IMR-90 (cell line): ENCODE measurements at regions not wholly inside any gene's neighbourhood (a gene's known extent, or its start where the extent isn't known, plus 50 kb on each side); places are given as distances from the start of the nearest gene placed in this dataset.
"Not testable (repeated sequence)": the region's sequence is repeated elsewhere in the genome, so short reads cannot be mapped to it uniquely, and the experiment has no call there.

Experiments
- ATAC-seq: fragments of 200-7000 bp; cut with Tn5 transposase; 2 replicates; pipeline ENCODE4 v1.9.1; 2020; ENCODE audit warnings: low read depth, mild to moderate bottlenecking, moderate library complexity
- BruUV-seq: library from RNA; stranded (reverse); fragments of 400-500 nt; replicated peaks from 2 replicates; lab custom pipeline; 2021; lab: Mats Ljungman, UMichigan
- CTCF ChIA-PET: fragments of 300-600 bp; formaldehyde crosslinking; extraction: SDS; loops from one replicate; lab custom pipeline; 2021; ENCODE audit warnings: antibody characterized with exemption; lab: Yijun Ruan, JAX
- POLR2A ChIA-PET: fragments of 300-600 bp; sonication (Branson Sonifier 250); formaldehyde crosslinking; loops from one replicate; lab custom pipeline; 2022; ENCODE audit warnings: antibody characterized with exemption; ENCODE audit not compliant: unreplicated experiment; lab: Charles Lee
- DNase-seq: peaks from one replicate; pipeline ENCODE4 v3.0.0; 2013
- H2AFZ ChIP-seq: replicated peaks from 2 replicates; pipeline ENCODE3; 2013; ENCODE audit warnings: low read length, mild to moderate bottlenecking; ENCODE audit not compliant: poor library complexity
- H2AK5ac ChIP-seq: 2 replicates; pipeline ENCODE4 v1.6.1; 2013; ENCODE audit warnings: low read depth, low read length, inconsistent platforms
- H2AK9ac ChIP-seq: replicated peaks from 2 replicates; pipeline ENCODE3; 2013; ENCODE audit warnings: mild to moderate bottlenecking, low read depth, low read length, moderate library complexity; ENCODE audit not compliant: poor library complexity
- H2BK120ac ChIP-seq: 2 replicates; pipeline ENCODE4 v1.6.1; 2013; ENCODE audit warnings: low read depth, low read length, inconsistent platforms
- H2BK15ac ChIP-seq: 3 replicates; pipeline ENCODE4 v1.6.1; 2013; ENCODE audit warnings: low read depth, low read length, inconsistent platforms
- H2BK20ac ChIP-seq: 2 replicates; pipeline ENCODE4 v1.6.1; 2013; ENCODE audit warnings: low read depth, mild to moderate bottlenecking, inconsistent platforms, low read length, moderate library complexity
- H2BK5ac ChIP-seq: 2 replicates; pipeline ENCODE4 v1.6.1; 2013; ENCODE audit warnings: mild to moderate bottlenecking, low read depth, low read length, inconsistent platforms; ENCODE audit not compliant: poor library complexity, severe bottlenecking
- H3K14ac ChIP-seq: replicated peaks from 2 replicates; pipeline ENCODE4 v1.6.1; 2013; ENCODE audit warnings: low read depth, low read length, inconsistent platforms
- H3K18ac ChIP-seq: 2 replicates; pipeline ENCODE4 v1.6.1; 2013; ENCODE audit warnings: low read depth, low read length, control low read depth
- H3K23ac ChIP-seq: 2 replicates; pipeline ENCODE4 v1.6.1; 2013; ENCODE audit warnings: low read depth, low read length, inconsistent platforms
- H3K27ac ChIP-seq: 2 replicates; pipeline ENCODE4 v1.5.1; 2013; ENCODE audit warnings: mild to moderate bottlenecking, control low read depth, low read length; ENCODE audit not compliant: insufficient read depth
- H3K27me3 ChIP-seq: 2 replicates; pipeline ENCODE4 v1.6.1; 2013; ENCODE audit warnings: low read length; ENCODE audit not compliant: control insufficient read depth, insufficient read depth
- H3K36me3 ChIP-seq: 2 replicates; pipeline ENCODE4 v1.6.1; 2013; ENCODE audit warnings: low read length, mixed read lengths; ENCODE audit not compliant: control insufficient read depth, insufficient read depth
- H3K4ac ChIP-seq: 2 replicates; pipeline ENCODE4 v1.6.1; 2013; ENCODE audit warnings: low read depth, low read length, inconsistent platforms
- H3K4me1 ChIP-seq: 2 replicates; pipeline ENCODE4 v1.6.1; 2013; ENCODE audit warnings: low read length, mixed read lengths; ENCODE audit not compliant: control insufficient read depth, insufficient read depth
- H3K4me2 ChIP-seq: 2 replicates; pipeline ENCODE4 v1.6.1; 2013; ENCODE audit warnings: low read depth, mild to moderate bottlenecking, control low read depth, low read length, moderate library complexity
- H3K4me3 ChIP-seq: 2 replicates; pipeline ENCODE4 v1.5.1; 2013; ENCODE audit warnings: low read depth, mild to moderate bottlenecking, control low read depth, low read length, moderate library complexity; ENCODE audit not compliant: insufficient read depth
- H3K56ac ChIP-seq: 2 replicates; pipeline ENCODE4 v1.6.1; 2013; ENCODE audit warnings: low read length, inconsistent platforms; ENCODE audit not compliant: insufficient read depth; ENCODE audit errors: extremely low read depth
- H3K79me1 ChIP-seq, 2 experiments: 2 replicates each; pipeline ENCODE4 v1.6.1; 2013; ENCODE audit warnings: low read length in 2 of 2, inconsistent platforms in 1 of 2, low read depth in 1 of 2
- H3K9ac ChIP-seq: 2 replicates; pipeline ENCODE4 v1.6.1; 2013; ENCODE audit warnings: low read depth, low read length, control low read depth
- H3K9me1 ChIP-seq: 2 replicates; pipeline ENCODE4 v1.6.1; 2013; ENCODE audit warnings: low read length, inconsistent platforms; ENCODE audit not compliant: insufficient read depth
- H3K9me3 ChIP-seq: 2 replicates; pipeline ENCODE4 v1.6.1; 2013; ENCODE audit warnings: low read length; ENCODE audit not compliant: control insufficient read depth, insufficient read depth
- H4K20me1 ChIP-seq: 2 replicates; pipeline ENCODE4 v1.6.1; 2013; ENCODE audit warnings: low read length, inconsistent platforms; ENCODE audit not compliant: insufficient read depth
- H4K5ac ChIP-seq: 2 replicates; pipeline ENCODE4 v1.6.1; 2013; ENCODE audit warnings: mild to moderate bottlenecking, low read depth, low read length, control low read depth
- H4K8ac ChIP-seq, 2 experiments: 2 replicates each; pipeline ENCODE4 v1.6.1; 2013; ENCODE audit warnings: low read depth in 2 of 2, low read length in 2 of 2, control low read depth in 1 of 2, inconsistent platforms in 1 of 2
- H4K91ac ChIP-seq: 2 replicates; pipeline ENCODE4 v1.6.1; 2013; ENCODE audit warnings: low read depth, low read length, inconsistent platforms; ENCODE audit not compliant: insufficient read depth
- WGBS, 2 experiments: methylation state at CpG; one replicate each; pipeline versions ENCODE4 v1.1.5 to v1.1.7; 2013; ENCODE audit warnings: missing lambda C conversion rate in 2 of 2; ENCODE audit not compliant: insufficient read length in 1 of 2; ENCODE audit errors: extremely low coverage in 2 of 2; 5-methylcytosine and 5-hydroxymethylcytosine counted together
- dilution Hi-C: fragments of 300-500 bp; cut with HindIII; formaldehyde crosslinking; loops from one replicate; pipeline ENCODE4 v1.14.3; 2018; ENCODE audit warnings: low sequenced_read_pairs; ENCODE audit not compliant: unreplicated experiment
- in situ Hi-C: fragments of 300-500 bp; cut with MboI; formaldehyde crosslinking; loops from 3 replicates; pipeline ENCODE4 v1.14.3; 2019; ENCODE audit warnings: low sequenced_read_pairs, inconsistent platforms, mixed read lengths
- intact Hi-C: fragments of 100-400 bp; cut with micrococcal nuclease; formaldehyde crosslinking; loops from 2 replicates; pipeline ENCODE4 v1.10.0; 2022

DNA sequence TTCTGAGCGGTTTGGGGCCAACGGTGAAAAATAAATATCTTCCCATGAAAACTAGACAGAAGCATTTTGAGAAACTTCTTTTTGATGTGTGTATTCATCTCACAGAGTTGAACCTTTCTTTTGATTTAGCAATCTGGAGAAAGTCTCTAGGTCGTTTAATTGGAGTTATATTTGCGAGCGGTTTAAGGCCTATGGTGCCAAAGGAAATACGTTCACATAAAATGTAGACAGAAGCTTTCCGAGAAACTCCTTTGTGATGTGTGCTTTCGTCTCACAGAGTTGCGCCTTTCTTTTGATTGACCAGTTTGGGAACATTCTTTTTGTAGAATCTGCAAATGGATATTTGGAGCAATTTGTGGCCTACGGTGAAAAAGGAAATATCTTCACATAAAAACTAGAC is 3032.2 kb downstream of the TUBA3C start:
- intact Hi-C loops, H3K79me1 ChIP-seq, BruUV-seq, H2AK5ac ChIP-seq, H3K18ac ChIP-seq, H3K14ac ChIP-seq, H2AFZ ChIP-seq, H2BK120ac ChIP-seq, H3K27me3 ChIP-seq, H2BK5ac ChIP-seq, H3K4me1 ChIP-seq, H2AK9ac ChIP-seq, H3K9me3 ChIP-seq, H3K23ac ChIP-seq, H3K36me3 ChIP-seq, POLR2A ChIA-PET, H3K27ac ChIP-seq, H4K5ac ChIP-seq, in situ Hi-C loops, CTCF ChIA-PET, H3K4me3 ChIP-seq, H2BK20ac ChIP-seq, H2BK15ac ChIP-seq, H4K20me1 ChIP-seq, H3K4me2 ChIP-seq, DNase-seq, H3K56ac ChIP-seq, H4K91ac ChIP-seq, H3K4ac ChIP-seq, H4K8ac ChIP-seq, H3K9me1 ChIP-seq, ATAC-seq, dilution Hi-C loops, H3K9ac ChIP-seq: not testable (repeated sequence)
- WGBS, 2 experiments, result no CpG with 5 or more reads among the region's 10 CpGs

DNA sequence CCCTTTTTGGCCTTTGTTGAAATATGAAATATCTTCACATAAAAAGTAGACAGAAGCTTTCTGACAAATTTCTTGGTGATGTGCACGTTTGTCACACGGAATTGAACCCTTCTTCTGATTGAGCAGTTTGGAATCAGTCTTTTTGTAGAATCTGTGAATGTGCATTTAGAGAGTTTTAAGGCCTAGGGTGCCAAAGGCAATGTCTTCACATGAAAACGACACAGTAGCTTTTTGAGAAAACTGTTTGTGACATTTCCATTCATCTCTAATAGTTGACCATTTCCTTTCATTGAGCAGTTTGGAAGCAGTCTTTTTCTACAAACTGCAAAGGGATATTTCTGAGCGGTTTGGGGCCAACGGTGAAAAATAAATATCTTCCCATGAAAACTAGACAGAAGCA is 3036.0 kb downstream of the TUBA3C start:
- H3K36me3 ChIP-seq, H3K4me2 ChIP-seq, ATAC-seq, intact Hi-C loops, H3K79me1 ChIP-seq, H3K9me3 ChIP-seq, H3K56ac ChIP-seq, in situ Hi-C loops, H3K27me3 ChIP-seq, H4K5ac ChIP-seq, H2AK5ac ChIP-seq, H4K8ac ChIP-seq, H3K4ac ChIP-seq, H3K9me1 ChIP-seq, DNase-seq, H2BK20ac ChIP-seq, H2AK9ac ChIP-seq, H3K4me3 ChIP-seq, H2BK15ac ChIP-seq, dilution Hi-C loops, H2BK120ac ChIP-seq, H4K91ac ChIP-seq, H3K4me1 ChIP-seq, POLR2A ChIA-PET, H3K18ac ChIP-seq, H4K20me1 ChIP-seq, H3K23ac ChIP-seq, CTCF ChIA-PET, BruUV-seq, H3K9ac ChIP-seq, H3K27ac ChIP-seq, H3K14ac ChIP-seq, H2BK5ac ChIP-seq, H2AFZ ChIP-seq: not testable (repeated sequence)
- no CpG with 5 or more reads among the region's 5 CpGs for WGBS, 2 experiments
